GM18909 (cell line): ENCODE measurements at regions not wholly inside any gene's neighbourhood (a gene's known extent, or its start where the extent isn't known, plus 50 kb on each side); places are given as distances from the start of the nearest gene placed in this dataset.
"Not testable (repeated sequence)": the region's sequence is repeated elsewhere in the genome, so short reads cannot be mapped to it uniquely, and the experiment has no call there.

ENCODE experiments used
- ATAC-seq: cut with Tn5 transposase; IDR thresholded peaks from one replicate; pipeline ENCODE4 v1.9.1; 2021; ENCODE audit warnings: mild to moderate bottlenecking; ENCODE audit not compliant: unreplicated experiment, poor library complexity

- ATAC-seq = no peak
Observed at GRCh38 chr15:100764778-100765466, 114.7 kb upstream of the ALDH1A3 start.

- no peak for ATAC-seq
Observed at GRCh38 chr15:100765467-100766241, 114.0 kb upstream of the ALDH1A3 start.

- ATAC-seq = no peak
Observed at GRCh38 chr15:100766243-100767000, 113.2 kb upstream of the ALDH1A3 start.

DNA sequence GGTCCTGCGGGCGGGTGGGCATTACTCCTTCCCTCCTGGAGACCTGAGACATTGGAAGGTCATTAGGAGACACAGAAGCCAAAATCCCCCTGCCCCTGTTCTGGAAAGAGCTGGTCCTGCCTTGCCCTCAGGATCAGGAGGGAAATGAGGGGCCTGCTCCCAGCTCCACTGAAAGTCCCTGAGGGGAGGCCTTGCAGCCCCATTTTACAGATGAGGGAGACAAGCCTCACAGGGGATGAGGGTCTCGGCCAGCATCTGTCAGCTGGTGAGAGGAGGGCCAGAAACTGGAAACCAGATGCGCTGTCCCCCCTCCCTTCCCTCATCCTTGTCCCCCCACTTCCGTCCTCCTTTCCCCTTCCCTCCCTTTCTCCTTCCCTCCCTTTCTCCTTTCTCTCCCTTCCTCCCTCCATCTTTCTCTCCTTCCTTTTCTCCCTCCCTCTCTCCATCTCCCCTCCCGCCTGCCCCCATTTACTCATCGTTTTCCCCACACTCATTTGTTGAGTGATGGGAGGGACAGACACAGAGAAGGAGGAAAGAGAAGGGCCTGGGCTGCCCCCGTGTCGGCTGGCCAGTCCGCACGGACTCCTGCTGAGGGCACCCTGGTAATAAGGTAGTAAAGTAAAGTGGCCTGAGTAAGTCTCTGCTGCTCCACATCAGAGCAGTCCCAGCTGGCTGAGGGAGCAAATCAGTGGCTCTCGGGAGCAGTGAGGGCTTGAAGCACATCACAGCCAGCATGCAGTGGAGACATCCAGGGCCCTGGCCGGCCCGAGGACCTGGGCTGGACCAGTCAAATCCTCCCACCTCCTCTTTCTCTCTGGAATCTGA is 112.4 kb upstream of the ALDH1A3 start:
- no peak for ATAC-seq

DNA sequence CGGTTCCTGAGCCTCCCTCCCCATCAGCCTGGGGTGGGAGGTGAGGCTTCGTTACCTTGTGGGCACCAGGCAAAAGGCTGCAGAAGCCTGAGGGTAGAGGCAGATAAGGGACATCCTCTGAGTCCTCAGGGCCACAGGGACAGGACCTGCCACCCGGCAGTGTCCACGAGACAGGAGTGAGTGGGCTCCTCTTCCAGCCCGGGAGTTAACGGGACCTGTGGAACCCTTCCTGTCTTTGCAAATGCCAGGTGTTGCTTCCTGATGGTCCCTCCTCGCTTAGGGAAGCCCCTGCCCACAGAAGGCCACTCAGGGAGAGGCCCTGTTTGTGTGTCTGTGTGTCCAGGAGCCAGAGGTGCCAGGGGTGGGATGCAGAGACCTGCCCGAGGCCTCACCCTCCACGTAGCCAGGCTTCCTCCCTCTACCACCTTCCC is 111.1 kb upstream of the ALDH1A3 start:
- ATAC-seq = no peak

DNA sequence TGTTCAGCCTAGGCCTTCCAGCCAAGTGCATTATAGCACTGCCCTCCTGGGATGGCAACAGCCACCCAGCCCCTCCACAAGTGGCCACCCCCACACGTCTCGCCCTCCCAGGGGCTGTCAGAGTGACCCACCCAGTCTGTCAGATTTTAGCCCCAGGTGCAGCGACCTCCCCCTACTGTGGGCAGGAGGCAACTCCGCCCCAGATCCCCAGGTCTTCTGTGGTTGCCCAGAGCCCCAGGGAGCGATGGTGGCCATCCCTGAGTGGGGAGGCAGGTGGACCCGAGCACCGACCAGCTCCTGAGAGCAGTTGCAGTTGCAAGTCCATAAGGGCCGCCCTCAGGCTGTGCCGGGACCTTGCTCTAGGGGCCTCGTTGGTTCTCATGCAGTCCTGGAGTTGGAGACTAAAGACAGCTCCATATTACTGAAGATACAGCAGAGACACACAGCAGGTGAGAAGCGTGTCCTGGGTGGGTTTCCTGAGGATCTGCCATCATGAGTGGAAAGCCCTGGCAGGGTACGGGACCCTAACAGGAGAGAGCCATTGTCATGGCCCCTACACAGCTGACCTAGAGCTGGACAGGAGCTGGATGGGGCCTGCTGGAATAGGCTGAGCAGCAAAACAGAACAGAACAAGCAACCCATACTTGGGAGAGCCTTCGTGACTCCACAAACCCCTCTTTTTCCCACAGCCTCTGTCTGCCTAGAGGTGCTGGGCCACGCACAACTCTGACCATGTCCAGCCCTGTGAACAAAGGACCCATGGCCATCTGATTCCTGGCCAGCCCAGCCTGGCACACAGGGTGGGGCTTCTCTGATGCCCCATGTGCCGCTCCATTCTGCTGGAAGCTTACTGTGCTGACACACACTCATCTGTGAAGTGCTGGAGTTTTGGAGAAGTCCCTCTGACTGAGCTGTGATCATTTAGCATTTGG is 110.3 kb upstream of the ALDH1A3 start:
- no peak for ATAC-seq

DNA sequence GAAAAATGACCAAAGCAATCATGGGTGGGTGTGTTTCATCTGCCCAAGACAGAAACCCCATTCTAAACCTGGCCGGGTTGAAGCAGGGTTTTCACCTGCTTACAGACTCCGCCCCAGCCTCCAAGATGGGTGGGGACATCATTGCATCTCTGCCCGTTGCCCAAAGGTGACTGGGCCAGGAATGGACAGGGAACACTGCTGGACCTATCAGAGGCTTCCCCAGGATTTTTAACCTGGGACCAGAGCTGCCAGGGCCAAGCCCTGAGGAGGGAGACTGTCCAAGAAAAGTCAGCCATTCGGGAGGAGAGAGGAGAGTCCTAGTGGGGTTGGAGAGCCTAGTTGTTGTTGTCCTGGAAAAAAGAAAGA is 109.7 kb upstream of the ALDH1A3 start:
- ATAC-seq = no peak

DNA sequence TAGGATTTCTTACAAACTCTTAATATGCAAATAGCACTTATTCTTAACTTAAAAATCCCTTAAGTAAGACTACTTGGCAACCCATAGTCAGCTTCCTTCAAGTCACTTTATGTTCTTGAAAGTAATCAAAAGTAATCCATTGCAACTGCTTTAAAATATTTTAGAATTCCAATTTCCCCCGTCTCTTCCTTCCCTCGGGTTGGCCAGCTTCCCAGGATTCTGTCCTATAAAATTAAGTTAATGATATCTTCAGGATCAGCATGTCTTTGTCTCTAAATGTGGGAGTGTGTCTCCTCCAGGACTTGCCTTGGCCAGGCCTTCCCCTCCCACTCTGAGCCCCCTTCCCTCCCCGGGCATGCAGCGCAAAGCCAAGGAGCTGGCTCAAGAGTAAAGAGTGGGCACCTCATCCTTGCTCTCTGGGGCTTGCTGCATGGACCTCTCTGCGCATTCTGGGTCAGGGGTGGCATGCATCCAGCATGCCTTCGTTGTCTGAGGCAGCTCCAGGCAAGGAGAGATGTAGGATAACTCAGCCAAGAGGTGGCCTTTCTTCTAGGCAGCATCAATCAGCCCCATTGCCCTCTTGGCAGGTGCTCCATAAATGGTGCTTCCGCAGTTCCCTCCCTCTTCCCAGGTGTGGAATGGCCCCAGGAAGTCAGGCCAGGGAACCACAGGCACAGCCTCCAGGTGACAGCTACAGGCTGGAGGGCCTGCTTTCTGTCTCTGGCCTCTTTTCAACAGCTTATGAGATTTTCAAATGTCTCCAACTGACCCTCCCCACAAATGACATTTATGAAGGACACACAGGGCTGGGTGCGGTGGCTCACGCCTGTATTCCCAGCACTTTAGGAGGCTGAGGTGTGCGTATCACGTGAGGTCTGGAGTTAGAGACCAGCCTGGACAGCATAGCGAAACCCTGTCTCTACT is 108.7 kb upstream of the ALDH1A3 start:
- ATAC-seq = no peak

GRCh38 chr15:100771746-100772145 is 107.9 kb upstream of the ALDH1A3 start:
- no peak for ATAC-seq

GRCh38 chr15:100772478-100772877 is 107.2 kb upstream of the ALDH1A3 start:
- no peak for ATAC-seq

- no peak for ATAC-seq
Observed at GRCh38 chr15:100772892-100773520, 106.6 kb upstream of the ALDH1A3 start.

DNA sequence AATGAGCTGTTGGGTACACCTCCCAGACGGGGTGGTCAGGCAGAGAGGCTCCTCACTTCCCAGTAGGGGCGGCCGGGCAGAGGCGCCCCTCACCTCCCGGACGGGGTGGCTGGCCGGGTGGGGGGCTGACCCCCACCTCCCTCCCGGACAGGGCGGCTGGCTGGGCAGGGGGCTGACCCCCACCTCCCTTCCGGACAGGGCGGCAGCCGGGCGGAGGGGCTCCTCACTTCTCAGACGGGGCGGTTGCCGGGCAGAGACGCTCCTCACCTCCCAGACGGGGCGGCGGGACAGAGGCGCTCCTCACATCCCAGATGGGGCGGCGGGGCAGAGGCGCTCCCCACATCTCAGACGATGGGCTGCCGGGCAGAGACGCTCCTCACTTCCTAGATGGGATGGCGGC is 105.6 kb upstream of the ALDH1A3 start:
- not testable (repeated sequence) for ATAC-seq

- no peak for ATAC-seq
Observed at GRCh38 chr15:100775581-100776185, 103.9 kb upstream of the ALDH1A3 start.

- ATAC-seq = no peak
Observed at GRCh38 chr15:100777821-100778220, 101.8 kb upstream of the ALDH1A3 start.

- no peak for ATAC-seq
Observed at GRCh38 chr15:100778831-100779288, 100.8 kb upstream of the ALDH1A3 start.

GRCh38 chr15:100779331-100780207 is 100.1 kb upstream of the ALDH1A3 start:
- ATAC-seq = no peak
